GM12873 (cell line): ENCODE measurements at regions not wholly inside any gene's neighbourhood (a gene's known extent, or its start where the extent isn't known, plus 50 kb on each side); places are given as distances from the start of the nearest gene placed in this dataset.

Experiments used
- TF ChIP-seq, protein P1 (sequence below): IDR thresholded peaks from 2 replicates; pipeline ENCODE4 v1.5.1; 2012; ENCODE audit warnings: low read depth, mild to moderate bottlenecking, moderate library complexity, low read length, control low read depth; ENCODE audit not compliant: insufficient read depth; ENCODE audit errors: missing control alignments

DNA sequence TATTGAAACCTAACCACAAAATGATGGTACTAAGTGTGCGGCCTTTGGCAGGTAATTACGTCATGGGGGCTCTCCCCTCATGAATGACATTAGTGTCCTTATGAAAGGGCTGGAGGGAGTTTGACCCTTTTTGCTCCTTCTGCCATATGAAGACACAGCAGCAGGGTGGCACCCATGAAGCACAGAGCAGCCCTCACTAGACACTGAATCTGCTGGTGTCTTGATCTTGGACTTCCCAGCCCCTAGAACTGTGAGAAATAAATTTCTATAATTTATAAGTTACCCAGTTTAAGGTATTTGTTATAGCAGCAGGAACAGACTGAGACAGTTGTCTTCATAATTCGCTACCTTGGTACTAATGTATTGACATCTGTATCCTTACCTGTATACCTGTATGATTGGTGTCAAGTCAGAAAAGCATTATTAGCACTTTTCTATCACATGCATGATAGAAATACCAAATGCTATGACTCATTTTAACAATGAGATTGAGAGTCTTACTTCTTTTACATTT is 80.4 kb downstream of the GCNT4 start:
- TF ChIP-seq, protein P1, sequence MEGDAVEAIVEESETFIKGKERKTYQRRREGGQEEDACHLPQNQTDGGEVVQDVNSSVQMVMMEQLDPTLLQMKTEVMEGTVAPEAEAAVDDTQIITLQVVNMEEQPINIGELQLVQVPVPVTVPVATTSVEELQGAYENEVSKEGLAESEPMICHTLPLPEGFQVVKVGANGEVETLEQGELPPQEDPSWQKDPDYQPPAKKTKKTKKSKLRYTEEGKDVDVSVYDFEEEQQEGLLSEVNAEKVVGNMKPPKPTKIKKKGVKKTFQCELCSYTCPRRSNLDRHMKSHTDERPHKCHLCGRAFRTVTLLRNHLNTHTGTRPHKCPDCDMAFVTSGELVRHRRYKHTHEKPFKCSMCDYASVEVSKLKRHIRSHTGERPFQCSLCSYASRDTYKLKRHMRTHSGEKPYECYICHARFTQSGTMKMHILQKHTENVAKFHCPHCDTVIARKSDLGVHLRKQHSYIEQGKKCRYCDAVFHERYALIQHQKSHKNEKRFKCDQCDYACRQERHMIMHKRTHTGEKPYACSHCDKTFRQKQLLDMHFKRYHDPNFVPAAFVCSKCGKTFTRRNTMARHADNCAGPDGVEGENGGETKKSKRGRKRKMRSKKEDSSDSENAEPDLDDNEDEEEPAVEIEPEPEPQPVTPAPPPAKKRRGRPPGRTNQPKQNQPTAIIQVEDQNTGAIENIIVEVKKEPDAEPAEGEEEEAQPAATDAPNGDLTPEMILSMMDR = no peak

DNA sequence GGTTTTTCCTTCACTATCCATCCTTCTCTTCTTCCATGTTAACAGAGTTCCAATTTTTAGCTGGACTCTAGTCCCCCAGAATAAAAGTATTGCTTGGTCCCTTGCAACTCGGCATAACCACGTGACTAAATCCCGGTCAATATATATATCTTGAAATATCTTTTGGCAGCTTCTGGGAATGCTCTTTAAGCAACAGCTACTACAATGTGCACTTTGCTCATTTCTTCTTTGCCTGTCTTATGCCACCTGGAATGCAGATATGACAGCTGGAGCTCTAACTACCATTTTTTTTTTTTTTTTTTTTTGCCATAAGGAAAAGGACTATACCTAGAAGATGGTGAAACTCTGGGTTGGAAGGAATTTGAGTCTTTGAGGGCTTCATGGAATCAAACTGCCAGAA is 82.6 kb downstream of the GCNT4 start:
- TF ChIP-seq, protein P1 = no peak

DNA sequence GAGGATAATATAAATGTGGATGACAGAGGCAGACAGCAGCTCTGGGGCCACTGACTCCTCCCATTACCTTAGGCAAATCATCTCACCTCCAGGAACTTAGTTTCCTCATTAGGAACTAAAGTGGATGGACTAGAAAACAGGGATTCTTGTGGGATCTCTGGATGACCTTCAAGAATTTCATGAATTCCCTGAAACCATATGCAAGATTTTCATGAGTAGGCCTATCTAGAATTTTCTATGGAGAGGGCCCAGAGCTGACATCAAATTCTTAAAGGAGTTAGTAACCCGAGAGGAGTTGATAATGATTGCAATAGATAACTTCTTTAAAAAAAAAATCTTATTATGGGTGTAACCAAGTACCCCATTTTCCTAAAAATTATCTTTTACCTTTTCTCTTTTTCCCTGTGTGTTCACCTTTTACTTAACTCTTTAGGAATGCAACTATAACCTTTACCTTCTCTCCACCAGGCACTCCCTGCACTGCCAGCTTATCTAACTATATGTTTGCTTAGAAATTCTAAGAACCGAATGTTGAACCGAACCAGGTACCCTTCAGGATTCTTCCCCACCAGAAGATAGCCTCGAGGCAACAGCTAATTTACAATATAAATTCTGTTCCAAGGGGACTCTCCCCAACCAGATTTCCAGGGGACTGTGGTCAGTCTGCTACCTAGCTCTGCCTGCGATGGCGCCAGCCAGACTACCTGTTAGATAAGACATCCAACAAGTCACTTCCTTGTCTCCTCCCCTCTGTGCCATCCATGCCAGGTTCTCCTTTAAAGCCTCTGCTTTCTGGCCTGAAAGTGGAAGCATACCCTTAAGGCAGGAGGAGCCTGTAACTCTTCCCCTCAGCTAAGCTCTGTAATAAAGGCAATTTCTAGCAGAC is 86.0 kb downstream of the GCNT4 start:
- TF ChIP-seq, protein P1 = no peak

DNA sequence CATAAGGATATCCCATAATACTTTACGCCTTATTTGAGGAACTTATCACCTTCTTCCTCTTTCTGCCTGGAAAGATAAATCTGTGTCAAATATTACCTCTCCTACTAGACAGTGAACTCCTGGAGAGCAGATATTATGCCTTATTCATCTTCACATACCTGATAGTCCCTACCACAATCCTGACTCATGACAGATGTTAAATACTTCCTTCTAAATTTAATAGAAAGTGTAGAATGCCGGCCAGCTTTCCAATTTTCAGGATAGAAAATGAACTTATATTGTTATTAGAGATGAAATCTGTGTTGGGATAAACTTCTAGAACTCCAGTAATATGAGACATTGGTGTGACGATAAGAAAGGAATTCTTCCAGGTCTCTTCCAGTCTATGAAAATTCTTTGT is 89.0 kb downstream of the GCNT4 start:
- TF ChIP-seq, protein P1 = no peak

DNA sequence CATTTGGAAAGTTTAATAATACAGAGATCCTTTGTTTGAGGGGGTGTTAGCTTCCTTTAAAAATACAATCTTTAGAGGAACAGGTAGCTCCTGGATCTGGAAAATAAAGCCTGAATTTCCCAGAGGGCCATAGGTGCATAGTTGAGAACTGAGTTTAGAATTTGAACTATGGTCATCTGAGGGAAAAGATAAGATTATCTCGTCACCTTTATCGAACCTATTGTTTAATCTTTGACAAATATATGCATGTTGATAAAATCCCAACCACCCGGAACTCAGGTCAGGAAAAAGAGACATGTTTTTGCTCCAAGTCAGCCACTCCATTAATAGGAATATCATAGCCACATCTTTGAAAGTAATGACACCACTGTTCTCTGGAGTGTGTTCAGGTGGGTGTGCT is 91.7 kb upstream of the FAM169A start:
- TF ChIP-seq, protein P1 = no peak

DNA sequence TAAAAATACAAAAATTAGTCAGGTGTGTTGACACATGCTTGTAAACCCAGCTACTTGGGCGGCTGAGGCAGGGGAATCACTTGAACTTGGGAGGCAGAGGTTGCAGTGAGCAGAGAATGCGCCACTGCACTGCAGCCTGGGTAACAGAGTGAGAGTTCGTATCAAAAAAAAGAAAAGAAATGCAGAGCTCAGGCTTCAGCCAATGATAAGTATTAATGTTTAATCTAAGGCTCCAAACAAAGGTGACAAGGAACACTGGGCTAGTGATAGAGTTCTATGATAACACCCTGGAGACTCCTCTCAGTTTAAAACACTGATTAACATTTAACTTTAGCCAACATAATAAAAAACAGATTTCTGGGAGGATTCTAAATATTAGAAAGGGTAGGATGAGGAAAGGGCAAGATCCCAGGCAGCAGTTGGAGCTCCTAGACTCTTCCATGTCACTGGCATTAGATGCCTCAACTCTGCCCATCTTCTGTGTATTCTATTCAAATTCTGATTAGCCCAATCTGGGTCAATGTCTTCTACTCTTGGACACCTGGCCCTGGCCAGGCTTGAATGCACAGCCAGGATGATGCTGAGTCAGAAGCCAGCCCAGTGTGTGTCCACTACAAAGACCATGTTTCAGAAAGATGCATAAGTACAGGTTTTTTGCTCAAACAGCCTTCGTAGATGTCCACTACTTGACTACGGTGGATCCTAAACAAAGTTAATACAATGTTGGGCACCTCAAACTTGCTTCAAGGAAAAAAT is 91.0 kb upstream of the FAM169A start:
- TF ChIP-seq, protein P1 = no peak

DNA sequence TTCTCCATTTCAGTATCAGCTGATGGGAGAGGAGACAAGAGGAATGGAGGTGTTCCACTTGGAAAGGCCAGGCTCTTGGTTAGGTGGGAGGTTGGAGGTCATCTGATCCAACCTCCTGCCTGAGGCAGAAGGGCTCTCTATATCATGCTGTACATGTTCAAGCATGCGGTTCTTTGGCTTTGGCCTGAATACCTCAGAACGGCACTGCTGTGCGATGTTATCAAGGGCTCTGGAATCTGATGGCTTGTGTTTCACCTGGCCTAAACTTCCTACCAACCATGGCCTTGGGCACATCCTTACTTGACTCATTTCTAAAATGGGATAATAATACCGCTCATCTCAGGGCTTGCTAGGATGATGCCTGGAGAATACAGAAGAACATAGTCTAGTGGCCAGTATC is 90.1 kb upstream of the FAM169A start:
- TF ChIP-seq, protein P1 = no peak
